Fibroblast of gingiva (primary cell): ENCODE measurements at regions not wholly inside any gene's neighbourhood (a gene's known extent, or its start where the extent isn't known, plus 50 kb on each side); places are given as distances from the start of the nearest gene placed in this dataset.
"Not testable (repeated sequence)": the region's sequence is repeated elsewhere in the genome, so short reads cannot be mapped to it uniquely, and the experiment has no call there.

Experiments used
- DNase-seq: peaks from one replicate; pipeline ENCODE4 v3.0.0-alpha.2; 2011; ENCODE audit warnings: low read depth

DNA sequence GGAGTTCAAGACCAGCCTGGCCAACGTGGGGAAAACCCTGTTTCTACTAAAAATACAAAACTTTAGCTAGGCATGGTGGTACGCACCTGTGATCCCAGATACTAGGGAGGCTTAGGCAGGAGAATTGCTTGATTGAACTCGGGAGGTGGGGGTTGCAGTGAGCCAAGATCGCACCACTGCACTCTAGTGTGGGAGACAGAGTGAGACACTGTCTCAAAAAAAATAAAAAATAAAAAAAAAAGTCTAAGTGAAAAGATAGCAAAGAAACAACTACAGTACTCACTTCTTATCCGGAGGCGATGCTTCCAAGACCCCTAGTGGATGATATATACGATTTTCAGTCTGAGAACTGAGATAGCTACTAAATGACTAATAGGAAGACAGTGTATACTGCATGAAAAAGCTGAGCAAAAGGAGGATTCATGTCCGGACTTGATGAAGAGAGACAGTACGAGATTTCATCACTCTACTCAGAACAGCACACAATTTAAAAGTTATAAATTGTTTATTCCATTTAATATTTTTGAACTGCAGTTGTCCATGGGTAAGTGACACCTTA, 138.7 kb upstream of the GOLGA6L6 start:
- not testable (repeated sequence) for DNase-seq

DNA sequence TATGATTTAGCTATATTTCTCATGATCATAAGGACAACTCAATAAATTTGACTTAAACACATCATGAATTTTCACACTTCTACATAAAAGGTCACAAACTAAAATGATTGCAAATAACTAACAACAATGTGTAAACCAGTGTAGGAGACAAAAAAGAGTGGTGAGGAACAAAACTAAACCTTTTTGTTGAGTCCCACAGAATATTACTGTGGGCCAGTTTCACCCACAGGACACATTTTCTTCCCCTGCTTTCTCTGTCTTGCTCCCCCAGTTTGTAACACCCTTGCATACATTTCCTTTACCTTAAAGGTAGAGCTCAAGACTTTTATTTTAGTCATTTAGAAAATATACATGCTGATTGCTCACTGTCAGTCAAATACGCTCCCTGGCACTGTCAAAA, 130.9 kb upstream of the GOLGA6L6 start:
- DNase-seq: no peak

DNA sequence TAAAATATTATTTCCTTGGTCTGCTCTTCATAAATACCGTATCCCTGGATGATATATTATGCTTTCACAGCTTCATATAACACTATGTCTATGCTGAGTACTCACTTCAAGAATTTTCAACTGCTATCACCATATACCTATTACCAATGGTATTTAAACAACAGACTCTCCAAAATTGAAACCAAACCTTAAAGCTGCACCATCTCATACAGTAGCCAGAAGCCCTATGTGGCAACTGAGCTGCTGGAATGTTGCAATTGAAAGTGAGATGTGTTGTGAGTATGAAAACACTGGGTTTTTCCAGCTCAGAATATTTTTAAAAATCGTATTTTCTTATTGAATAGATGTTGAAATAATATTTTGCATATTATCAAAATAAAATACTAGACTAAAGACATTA, 130.1 kb upstream of the GOLGA6L6 start:
- DNase-seq: no peak

DNA sequence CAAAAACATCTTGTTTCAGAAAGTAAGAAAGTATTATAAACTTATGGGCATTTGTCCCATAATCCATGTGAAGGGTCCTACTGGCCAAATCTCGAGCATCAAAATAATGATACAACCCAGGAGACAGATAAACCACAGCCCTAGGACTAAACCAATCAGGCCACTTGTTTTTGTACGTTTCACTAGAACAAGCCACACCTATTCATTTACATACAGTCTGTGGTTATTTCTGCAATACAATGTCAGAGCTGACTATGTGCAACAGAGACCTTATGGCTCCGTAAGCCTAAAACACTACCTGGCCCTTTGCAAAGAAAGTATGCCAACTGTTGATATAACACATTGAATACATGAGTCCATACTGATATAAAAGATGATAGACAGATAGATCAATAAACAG, 124.8 kb upstream of the GOLGA6L6 start:
- not testable (repeated sequence) for DNase-seq

DNA sequence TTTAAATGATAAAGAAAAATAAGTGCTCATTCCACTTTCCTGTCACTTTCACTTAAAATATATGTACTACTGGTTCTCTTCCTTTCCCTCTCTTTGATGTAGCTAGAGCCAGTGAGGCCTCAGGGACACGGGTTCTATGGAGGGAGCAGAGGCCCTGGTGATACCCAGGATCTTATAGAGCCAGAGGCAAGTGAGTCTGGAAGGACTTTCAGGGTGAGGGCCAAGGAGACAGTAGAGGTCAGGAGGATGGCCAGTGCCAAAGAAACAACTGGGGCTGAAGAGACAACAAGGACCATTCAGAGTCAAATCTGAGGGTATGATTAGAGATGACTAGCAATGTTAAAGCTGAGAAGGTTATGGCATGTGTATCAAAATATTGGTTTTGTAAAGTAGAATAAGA, 124.1 kb upstream of the GOLGA6L6 start:
- no peak for DNase-seq

DNA sequence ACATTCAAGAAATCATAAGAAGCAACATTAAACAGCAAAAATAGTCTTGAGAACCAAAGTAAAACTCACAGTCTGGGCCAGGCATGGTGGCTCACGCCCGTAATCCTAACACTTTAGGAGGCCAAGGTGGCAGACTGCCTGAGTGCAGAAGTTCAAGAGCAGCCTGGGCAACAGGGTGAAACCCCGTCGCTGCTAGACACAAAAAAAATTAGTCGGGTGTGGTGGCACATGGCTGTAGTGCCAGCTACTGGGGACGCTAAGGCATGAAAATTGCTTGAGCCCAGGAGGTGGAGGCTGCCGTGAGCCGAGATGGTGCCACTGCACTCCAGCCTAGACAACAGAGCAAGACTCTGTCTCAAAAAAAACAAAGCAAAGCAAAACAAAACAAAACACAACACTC, 117.7 kb upstream of the GOLGA6L6 start:
- no peak for DNase-seq

DNA sequence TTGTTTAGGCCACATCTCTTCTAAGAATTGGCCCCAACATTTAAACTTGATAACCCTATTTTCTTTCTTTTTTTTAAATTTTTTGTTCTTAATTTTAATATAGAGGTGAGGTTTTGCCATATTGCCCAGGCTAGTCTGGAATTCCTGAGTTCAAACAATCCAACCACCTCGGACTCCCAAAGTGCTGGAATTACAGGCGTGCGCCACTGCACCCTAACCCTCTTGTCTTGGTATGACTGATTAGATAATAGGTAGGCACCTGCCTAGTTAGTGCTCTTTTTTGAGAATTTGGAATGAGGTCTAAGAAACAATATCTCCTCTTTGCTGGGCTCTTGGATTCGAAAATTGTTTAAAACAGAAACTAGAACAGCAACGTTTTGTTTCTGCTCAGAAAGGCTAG, 116.4 kb upstream of the GOLGA6L6 start:
- no peak for DNase-seq

DNA sequence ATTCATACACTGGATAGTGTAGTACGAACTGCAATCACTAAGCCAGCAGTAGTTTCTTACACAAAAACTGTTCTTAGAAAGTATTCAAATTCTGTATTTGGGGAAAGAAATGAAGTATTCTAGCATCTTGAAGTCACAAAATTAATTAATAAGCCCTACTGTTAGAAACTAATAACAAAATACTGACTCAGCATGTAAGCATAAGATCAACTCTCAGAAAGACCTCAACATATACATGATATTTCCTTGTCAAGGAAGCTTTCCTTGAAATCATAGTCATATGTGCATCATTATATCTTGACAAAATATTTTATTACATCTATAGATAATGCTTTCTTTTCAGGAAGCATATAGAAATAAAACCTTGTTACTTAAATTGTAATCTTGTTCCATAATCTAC, 115.5 kb upstream of the GOLGA6L6 start:
- DNase-seq: no peak

DNA sequence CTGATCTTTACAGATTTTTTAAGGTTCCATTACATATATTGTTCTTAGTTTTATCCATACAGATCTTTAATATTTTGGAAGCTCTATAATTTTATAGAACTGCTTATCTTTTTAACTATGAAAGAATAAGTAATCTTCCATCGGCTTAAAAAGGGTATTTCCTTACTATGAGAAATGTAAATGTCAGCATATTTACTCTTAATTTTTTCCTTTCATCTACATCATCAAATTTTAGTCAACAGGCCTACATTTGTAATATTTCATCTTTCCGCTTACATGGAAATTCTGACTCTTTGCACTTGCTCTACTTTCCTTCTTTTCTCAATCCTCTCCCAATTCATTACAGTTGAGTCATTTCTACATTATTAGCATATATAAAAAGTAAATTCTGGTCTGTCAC, 111.3 kb upstream of the GOLGA6L6 start:
- DNase-seq: no peak

DNA sequence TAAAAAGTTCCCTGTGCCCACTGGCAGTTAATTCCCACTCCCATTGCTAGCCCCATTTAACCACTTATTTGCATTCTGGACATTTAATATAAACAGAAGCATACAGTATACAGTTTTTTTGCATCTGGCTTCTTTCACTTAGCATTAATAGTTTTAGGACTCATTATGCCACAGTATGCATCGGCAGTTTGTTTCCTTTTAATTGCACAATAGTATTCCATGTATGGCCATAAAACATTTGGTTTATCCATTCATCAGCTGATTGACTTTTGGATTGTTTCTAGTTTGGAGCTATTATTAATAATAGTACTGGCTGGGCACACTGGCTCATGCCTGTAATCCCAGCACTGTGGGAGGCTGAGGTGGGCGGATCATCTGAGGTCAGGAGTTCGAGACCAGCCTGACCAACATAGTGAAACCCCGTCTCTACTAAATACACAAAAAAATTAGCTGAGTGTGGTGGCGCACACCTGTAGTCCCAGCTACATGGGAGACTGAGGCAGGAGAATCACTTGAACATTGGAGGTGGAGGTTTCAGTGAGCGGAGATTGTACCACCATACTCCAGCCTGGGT, 106.9 kb upstream of the GOLGA6L6 start:
- DNase-seq: not testable (repeated sequence)

DNA sequence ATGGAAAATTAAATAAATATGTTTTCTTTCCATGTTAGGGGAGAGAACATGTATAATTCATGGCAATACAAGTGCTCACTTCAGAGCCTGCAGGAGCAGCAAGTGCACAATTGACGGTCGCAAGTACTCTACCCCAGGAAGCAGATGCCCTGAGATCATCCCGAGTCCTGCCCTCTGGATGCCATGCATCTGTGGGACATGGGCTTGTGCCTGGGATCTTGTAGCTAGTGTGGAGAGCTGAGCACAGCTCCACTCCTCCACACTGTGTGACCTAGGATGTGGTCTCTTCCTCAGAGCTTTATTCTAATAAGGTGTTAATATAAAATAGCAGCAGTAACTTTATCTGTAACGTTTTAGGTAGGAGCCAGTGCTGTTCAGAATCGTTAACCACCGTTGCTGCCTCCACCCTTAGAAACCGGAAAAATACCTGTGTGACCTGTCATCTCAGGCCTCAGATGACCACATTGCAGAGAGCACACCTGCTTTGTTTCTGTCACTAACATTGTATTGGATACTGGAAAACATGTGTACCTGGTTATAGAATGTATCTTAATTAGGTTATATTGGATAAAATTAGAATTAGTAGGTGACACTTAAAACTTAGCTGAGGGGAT, 105.0 kb upstream of the GOLGA6L6 start:
- no peak for DNase-seq

DNA sequence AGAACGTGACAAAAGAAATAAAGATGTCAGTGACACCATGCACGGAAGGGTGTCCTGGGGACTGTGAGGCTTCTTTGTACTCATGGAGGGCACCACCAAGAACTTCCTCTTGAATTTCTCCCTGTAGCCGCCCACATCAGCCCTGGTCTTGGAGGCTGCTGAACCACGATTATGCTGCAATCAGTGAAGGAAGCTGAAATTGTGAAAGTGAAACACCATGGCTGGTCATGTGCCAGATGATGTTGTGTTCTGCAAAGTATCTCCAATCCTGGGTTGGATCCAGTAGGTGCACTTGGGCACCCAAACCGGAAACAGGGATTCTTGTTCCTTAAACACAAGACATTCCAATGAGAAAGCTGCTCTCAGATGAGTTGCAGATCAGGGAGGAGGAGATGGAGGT, 104.4 kb upstream of the GOLGA6L6 start:
- peak; percentile 13 for DNase-seq

DNA sequence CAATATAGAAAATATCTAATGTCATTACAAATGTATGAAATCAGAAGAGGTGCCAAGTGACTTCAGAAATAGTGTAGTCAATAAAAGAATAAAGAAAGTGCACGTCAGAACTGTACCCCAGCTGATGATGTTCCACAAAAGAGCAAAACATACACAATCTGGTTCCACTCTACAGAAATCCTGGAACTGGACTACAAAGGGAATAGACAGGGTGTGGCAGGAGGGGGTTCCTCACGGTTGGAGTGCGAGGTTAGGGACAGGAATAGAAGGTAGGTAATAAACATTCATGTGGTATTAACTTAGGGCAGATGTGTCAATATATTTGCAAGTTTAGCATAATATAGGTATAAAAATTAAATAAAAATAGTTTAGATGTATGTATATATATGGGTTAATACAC, 103.3 kb upstream of the GOLGA6L6 start:
- no peak for DNase-seq

DNA sequence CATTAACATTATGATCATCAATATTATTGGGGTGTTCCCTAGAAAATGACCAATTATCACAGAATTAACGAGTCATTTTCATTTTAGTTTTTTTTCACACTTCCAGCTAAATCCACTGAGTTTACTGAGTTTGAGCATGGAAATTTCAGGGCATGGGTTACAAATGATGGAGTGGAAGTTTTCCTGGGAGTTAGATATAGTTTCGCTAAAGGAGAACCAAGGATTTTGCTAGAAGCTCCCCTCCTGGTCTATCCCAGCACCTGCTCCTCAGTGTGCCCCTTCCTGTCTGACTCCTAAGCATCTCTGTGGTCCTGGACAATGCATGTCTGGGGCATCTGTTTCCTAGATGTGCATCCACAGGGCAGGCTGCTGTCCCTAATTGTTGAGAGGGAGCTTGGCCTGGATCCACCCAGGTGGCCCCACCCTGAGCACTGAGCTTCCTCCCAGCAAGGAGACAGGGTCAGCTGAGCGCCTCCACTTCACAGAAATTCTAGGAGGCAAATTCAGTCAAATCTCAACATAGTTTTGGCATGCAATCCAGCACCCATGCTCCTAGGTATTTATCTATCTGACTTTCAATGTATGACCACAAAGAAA, 102.3 kb upstream of the GOLGA6L6 start:
- DNase-seq: no peak

DNA sequence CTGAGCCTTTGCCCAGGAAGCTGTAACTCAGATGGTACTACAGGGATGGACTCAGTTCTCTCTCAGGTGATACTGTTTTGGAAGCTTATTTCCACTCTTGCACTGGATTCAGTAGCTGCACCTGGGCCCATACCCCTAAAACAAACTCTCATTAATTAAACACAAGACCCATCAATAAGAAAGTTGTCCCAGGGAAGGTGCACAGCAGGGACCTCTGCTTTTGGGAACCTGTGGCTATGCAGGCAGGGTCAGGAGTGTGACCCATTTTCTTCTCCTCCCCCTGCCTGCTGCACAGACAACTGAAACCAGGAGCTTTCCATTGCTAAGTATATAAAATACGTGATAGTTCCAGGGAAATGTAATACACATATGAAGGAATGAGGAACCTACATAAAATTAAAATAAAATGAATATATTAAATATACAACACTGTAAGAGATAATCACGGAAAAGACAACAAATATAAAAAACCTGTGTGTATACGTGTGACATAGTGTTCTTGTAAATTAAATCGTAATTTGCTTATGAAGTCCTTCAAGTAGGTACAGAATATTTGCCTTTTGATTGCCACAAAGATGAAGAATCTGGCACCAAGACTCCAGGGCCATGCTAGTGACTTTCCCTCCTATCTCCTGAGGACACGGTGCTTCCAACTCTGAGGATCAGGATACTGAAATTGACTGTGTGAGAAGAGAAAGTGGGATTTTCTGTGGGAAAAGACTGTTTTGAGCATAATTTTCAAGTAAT, 101.6 kb upstream of the GOLGA6L6 start:
- DNase-seq: no peak

DNA sequence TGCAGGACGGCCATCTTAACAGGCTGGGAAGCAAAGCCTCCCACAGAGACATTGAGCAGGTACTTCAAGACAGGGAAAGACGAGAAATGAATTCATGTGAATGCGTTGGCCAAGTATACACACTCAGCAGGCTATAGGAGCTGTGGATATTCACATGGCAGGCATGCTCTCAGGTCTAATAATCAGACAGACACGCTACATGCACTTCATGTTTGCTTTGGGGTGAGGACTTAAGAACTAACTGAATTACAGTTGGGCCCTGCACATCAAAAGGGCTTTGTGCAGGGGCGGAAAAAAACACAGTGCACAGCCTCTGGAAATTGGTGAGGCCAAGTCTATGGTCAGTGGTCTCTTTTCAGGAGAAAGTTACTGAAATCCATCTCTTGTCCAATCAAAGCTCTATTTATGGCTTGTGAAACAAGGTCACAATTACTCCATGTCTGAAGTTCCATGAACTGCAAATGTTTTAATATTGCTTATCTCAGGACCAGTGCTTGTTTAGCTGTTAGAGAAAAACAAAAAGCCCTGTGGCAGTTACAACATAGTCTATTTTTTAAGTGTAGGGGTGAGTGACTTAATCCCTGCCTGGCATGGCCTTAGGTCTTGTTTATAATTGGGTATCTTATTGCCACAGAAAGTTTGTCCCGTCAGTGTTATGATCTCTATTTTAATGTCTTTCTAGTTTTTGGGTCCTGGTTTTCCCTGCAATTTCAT, 100.6 kb upstream of the GOLGA6L6 start:
- DNase-seq: no peak

DNA sequence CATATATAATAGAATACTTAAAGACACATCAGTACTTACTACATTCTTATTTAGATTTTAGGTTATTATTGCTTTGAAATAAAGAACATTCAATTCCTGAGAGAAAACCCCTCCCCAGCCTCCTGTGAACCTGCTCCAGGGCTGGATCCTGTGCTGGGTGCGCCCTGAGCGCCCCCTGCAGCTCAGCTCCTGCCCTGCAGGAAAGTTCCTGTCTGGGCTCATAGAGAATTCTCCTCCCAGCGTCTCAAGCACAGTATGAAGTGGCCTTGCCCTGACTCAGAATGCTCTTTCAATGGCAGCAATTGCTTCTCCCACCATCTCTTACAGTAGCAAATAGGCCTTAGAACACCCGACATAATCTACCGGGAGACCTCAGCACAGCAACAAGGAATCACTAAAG, 98.8 kb upstream of the GOLGA6L6 start:
- not testable (repeated sequence) for DNase-seq

DNA sequence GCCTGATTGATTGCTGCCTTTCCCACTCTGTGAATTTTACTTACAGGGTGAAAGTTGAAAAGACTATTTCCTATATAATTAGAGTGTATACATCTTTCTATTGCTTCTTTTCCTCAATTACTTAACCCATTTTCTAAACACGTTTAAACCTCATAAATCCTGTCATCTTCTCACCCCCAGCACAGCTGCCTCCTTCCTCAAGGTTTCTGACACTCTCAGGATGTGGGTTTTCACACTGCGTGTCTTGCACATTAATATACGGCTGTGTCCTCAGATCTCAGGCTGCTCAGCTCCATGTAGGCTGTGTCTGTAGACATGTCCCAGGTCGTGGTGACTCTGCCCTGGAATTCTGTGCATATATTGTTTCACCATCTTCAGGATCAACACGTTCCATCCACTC, 97.6 kb upstream of the GOLGA6L6 start:
- not testable (repeated sequence) for DNase-seq

DNA sequence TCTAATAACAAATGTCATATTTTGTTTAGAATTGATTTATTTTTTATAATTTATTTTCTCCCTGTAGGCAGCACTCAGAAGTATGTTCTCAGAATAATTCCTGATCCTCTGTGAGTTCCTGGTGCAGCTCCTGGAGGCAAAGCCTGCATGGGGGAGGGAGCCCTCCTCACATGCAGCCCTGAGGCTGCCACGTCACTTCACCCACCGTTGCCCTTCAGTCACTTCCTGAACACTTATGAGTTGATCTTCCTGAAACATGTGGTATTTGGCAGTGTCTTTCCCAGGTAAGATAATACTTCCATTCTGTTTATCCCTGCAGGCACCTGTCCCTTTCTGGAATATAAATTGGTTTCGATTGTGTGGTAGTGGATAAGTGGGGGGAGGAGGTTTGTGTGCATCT, 95.9 kb upstream of the GOLGA6L6 start:
- DNase-seq: not testable (repeated sequence)

DNA sequence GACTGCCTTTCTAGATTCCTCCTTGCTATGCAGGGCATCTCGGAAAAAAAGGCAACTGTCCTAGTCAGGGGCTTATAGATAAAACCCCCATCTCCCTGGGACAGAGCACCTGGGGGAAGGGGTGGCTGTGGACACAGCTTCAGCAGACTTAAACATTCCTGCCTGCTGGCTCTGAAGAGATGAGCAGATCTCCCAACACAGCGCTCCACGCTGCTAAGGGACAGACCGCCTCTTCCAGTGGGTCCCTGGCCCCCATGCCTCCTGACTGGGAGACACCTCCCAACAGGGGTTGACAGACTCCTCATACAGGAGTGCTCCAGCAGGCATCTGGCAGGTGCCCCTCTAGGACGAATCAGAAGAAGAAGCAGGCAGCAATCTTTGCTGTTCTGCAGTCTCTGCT, 87.9 kb upstream of the GOLGA6L6 start:
- DNase-seq: not testable (repeated sequence)

DNA sequence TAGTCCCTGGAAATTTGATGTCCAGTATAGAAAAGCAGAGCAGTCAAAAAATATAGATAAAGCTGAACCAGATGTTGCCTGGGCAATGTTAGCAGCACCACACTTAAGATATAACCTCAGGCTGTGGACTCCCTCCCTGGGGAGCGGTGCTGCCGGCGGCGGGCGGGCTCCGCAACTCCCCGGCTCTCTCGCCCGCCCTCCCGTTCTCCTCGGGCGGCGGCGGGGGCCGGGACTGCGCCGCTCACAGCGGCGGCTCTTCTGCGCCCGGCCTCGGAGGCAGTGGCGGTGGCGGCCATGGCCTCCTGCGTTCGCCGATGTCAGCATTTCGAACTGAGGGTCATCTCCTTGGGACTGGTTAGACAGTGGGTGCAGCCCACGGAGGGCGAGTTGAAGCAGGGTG, 86.9 kb upstream of the GOLGA6L6 start:
- DNase-seq: not testable (repeated sequence)

DNA sequence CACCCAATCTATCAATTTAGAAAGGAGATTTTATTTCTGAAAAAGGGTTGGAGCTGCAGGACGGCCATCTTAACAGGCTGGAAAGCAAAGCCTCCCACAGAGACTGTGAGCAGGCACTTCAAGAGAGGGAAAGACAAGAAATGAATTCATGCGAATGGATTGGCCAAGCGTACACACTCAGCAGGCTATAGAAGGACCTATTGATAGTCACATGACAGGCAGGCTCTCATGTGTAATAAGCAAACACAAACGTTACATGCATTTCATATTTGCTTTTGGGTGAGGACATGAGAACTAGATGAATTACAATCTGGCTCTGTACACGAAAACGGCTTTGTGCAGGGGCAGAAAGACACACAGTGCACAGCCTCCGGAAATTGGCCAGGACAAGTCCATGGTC, 83.9 kb upstream of the GOLGA6L6 start:
- not testable (repeated sequence) for DNase-seq
